ENCODE measurements at regions not wholly inside any gene's neighbourhood (a gene's known extent, or its start where the extent isn't known, plus 50 kb on each side); places are given as distances from the start of the nearest gene placed in this dataset.

- TF ChIP-seq CTCF (IDR thresholded peaks at IDR 0.05) (no peak), POLR2A (IDR thresholded peaks at IDR 0.05) (no peak)
Observed at GRCh38 chr2:23100406-23100805, 284.6 kb upstream of the KLHL29 start.

Measured in testis (tissue), 2 donors.